Breast epithelium (tissue), 4 donors: ENCODE measurements at regions not wholly inside any gene's neighbourhood (a gene's known extent, or its start where the extent isn't known, plus 50 kb on each side); places are given as distances from the start of the nearest gene placed in this dataset.

Experiments used
- DNase-seq, 2 donors: peaks; one replicate each; pipeline ENCODE4 v3.0.0-alpha.2; 2019; ENCODE audit warnings: low spot score in 2 of 2
- H3K27ac ChIP-seq, 2 donors: fragments of 200-600 bp; sonication (generic) in 1 of 2; one replicate each; pipeline ENCODE4 v1.5.1; 2016 to 2019; ENCODE audit warnings: mild to moderate bottlenecking in 1 of 2
- H3K27me3 ChIP-seq, 2 donors: fragments of 200-600 bp; sonication (generic) in 1 of 2; one replicate each; pipeline versions ENCODE4 v1.5.1 to v1.6.0; 2017 to 2019; ENCODE audit warnings: control low read depth in 1 of 2, mild to moderate bottlenecking in 1 of 2
- H3K36me3 ChIP-seq: fragments of 200-600 bp; one replicate; pipeline ENCODE4 v1.5.1; 2019
- H3K4me1 ChIP-seq, 2 donors: fragments of 200-600 bp; sonication (generic); one replicate each; pipeline ENCODE4 v1.5.1; 2016 to 2019; ENCODE audit warnings: control low read depth in 1 of 2
- H3K4me3 ChIP-seq, 3 donors: fragments of 200-600 bp; sonication (generic); 1 replicate in 2 of 3; 2 replicates in 1 of 3; pipeline ENCODE4 v1.5.1; 2016 to 2019; ENCODE audit warnings: mild to moderate bottlenecking in 3 of 3, moderate library complexity in 2 of 3
- H3K9me3 ChIP-seq, 2 donors: fragments of 200-600 bp; sonication (generic) in 1 of 2; one replicate each; pipeline ENCODE4 v1.5.1; 2016 to 2019; ENCODE audit warnings: control low read depth in 1 of 2
- CTCF ChIP-seq, 3 donors: fragments of 450-650 bp; IDR thresholded peaks; one replicate each; pipeline ENCODE4 v1.5.1; 2016 to 2017; ENCODE audit warnings: antibody characterized with exemption in 3 of 3, mild to moderate bottlenecking in 3 of 3, moderate library complexity in 3 of 3
- POLR2A ChIP-seq: fragments of 450-650 bp; IDR thresholded peaks from one replicate; pipeline ENCODE4 v1.6.1; 2016; ENCODE audit warnings: antibody characterized with exemption, mild to moderate bottlenecking, moderate library complexity
- POLR2AphosphoS5 ChIP-seq, 3 donors: sonication (generic); formaldehyde crosslinking; IDR thresholded peaks; one replicate each; pipeline ENCODE4 v1.6.1; 2017; ENCODE audit warnings: antibody characterized with exemption in 3 of 3
- intact Hi-C: fragments of 100-400 bp; cut with DNase I; formaldehyde crosslinking; loops from one replicate; pipeline ENCODE4 v1.15.1; 2023; ENCODE audit warnings: low total_unique reads

- H3K27me3 ChIP-seq: no peaks in the 10 kb centered on the region
- TF ChIP-seq CTCF (IDR thresholded peaks at IDR 0.05) (no peak), POLR2AphosphoS5 (IDR thresholded peaks at IDR 0.05) (no peak), POLR2A (no peak)
- no peaks in the 10 kb centered on the region for H3K4me1 ChIP-seq
- intact Hi-C loops: no loop called here
- DNase-seq: no peak
- H3K9me3 ChIP-seq: peaks cover 9 to 81% of the 10 kb centered on the region in 2 donors
- no peak overlapping the region for H3K27ac ChIP-seq
- H3K4me3 ChIP-seq: no peak overlapping the region
- H3K36me3 ChIP-seq: no peaks in the 10 kb centered on the region
These were observed 300.0 kb upstream of the ALG10B start for GRCh38 chr12:38016602-38017001.

- TF ChIP-seq POLR2AphosphoS5 (IDR thresholded peaks at IDR 0.05) (no peak), CTCF (IDR thresholded peaks at IDR 0.05) (no peak), POLR2A (no peak)
- H3K4me3 ChIP-seq: no peak overlapping the region
- no peaks in the 10 kb centered on the region for H3K4me1 ChIP-seq
- intact Hi-C loops: no loop called here
- H3K27me3 ChIP-seq: no peaks in the 10 kb centered on the region
- DNase-seq: no peak
- H3K36me3 ChIP-seq: no peaks in the 10 kb centered on the region
- H3K27ac ChIP-seq: no peak overlapping the region
- peaks cover 29 to 74% of the 10 kb centered on the region in 2 donors for H3K9me3 ChIP-seq
These were observed 290.7 kb upstream of the ALG10B start for GRCh38 chr12:38025916-38026315.

- H3K27me3 ChIP-seq: no peaks in the 10 kb centered on the region
- DNase-seq: no peak
- H3K4me1 ChIP-seq: no peaks in the 10 kb centered on the region
- peaks cover 5 to 30% of the 10 kb centered on the region in 2 donors for H3K9me3 ChIP-seq
- no peaks in the 10 kb centered on the region for H3K36me3 ChIP-seq
- H3K27ac ChIP-seq: no peak overlapping the region
- H3K4me3 ChIP-seq: no peak overlapping the region
- intact Hi-C loops: no loop called here
- no peak for TF ChIP-seq POLR2A
- TF ChIP-seq CTCF (IDR thresholded peaks at IDR 0.05): no peak
- no peak for TF ChIP-seq POLR2AphosphoS5 (IDR thresholded peaks at IDR 0.05)
These were observed 263.5 kb upstream of the ALG10B start for GRCh38 chr12:38053113-38053512.

- no peaks in the 10 kb centered on the region for H3K4me1 ChIP-seq
- peak in 1 of 2 donors; percentile 65 for DNase-seq
- H3K27me3 ChIP-seq: no peaks in the 10 kb centered on the region
- TF ChIP-seq POLR2AphosphoS5 (IDR thresholded peaks at IDR 0.05) (no peak), CTCF (IDR thresholded peaks at IDR 0.05) (peak in 2 of 3 donors; percentile 29 to 32), POLR2A (no peak)
- intact Hi-C loops: no loop called here
- H3K9me3 ChIP-seq: peaks cover 5 to 30% of the 10 kb centered on the region in 2 donors
- H3K27ac ChIP-seq: no peak overlapping the region
- H3K36me3 ChIP-seq: no peaks in the 10 kb centered on the region
- no peak overlapping the region for H3K4me3 ChIP-seq
These were observed 262.7 kb upstream of the ALG10B start for GRCh38 chr12:38053655-38054464.
